ENCODE measurements at regions not wholly inside any gene's neighbourhood (a gene's known extent, or its start where the extent isn't known, plus 50 kb on each side); places are given as distances from the start of the nearest gene placed in this dataset.

- TF ChIP-seq KAT2A (conservative IDR thresholded peaks at IDR 0.05; ENCODE audit: control insufficient read depth, low read depth, low read length) (no peak), NBN (IDR thresholded peaks at IDR 0.05) (no peak), POU2F2 (IDR thresholded peaks at IDR 0.05; ENCODE audit: borderline replicate concordance, low read depth, low read length) (no peak), PBX3 (IDR thresholded peaks at IDR 0.05; ENCODE audit: insufficient replicate concordance, low read depth, low read length) (no peak), NFXL1 (IDR thresholded peaks at IDR 0.05; ENCODE audit: borderline replicate concordance) (no peak)
- TF ChIP-seq, protein P1, sequence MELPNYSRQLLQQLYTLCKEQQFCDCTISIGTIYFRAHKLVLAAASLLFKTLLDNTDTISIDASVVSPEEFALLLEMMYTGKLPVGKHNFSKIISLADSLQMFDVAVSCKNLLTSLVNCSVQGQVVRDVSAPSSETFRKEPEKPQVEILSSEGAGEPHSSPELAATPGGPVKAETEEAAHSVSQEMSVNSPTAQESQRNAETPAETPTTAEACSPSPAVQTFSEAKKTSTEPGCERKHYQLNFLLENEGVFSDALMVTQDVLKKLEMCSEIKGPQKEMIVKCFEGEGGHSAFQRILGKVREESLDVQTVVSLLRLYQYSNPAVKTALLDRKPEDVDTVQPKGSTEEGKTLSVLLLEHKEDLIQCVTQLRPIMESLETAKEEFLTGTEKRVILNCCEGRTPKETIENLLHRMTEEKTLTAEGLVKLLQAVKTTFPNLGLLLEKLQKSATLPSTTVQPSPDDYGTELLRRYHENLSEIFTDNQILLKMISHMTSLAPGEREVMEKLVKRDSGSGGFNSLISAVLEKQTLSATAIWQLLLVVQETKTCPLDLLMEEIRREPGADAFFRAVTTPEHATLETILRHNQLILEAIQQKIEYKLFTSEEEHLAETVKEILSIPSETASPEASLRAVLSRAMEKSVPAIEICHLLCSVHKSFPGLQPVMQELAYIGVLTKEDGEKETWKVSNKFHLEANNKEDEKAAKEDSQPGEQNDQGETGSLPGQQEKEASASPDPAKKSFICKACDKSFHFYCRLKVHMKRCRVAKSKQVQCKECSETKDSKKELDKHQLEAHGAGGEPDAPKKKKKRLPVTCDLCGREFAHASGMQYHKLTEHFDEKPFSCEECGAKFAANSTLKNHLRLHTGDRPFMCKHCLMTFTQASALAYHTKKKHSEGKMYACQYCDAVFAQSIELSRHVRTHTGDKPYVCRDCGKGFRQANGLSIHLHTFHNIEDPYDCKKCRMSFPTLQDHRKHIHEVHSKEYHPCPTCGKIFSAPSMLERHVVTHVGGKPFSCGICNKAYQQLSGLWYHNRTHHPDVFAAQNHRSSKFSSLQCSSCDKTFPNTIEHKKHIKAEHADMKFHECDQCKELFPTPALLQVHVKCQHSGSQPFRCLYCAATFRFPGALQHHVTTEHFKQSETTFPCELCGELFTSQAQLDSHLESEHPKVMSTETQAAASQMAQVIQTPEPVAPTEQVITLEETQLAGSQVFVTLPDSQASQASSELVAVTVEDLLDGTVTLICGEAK (IDR thresholded peaks at IDR 0.05; ENCODE audit: borderline replicate concordance): no peak
- TF ChIP-seq, protein P2, sequence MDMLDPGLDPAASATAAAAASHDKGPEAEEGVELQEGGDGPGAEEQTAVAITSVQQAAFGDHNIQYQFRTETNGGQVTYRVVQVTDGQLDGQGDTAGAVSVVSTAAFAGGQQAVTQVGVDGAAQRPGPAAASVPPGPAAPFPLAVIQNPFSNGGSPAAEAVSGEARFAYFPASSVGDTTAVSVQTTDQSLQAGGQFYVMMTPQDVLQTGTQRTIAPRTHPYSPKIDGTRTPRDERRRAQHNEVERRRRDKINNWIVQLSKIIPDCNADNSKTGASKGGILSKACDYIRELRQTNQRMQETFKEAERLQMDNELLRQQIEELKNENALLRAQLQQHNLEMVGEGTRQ (IDR thresholded peaks at IDR 0.05; ENCODE audit: borderline replicate concordance, low read depth, low read length): no peak
Observed at GRCh38 chr12:88406905-88407304, 173.4 kb downstream of the KITLG start (continued).
